ENCODE measurements at regions not wholly inside any gene's neighbourhood (a gene's known extent, or its start where the extent isn't known, plus 50 kb on each side); places are given as distances from the start of the nearest gene placed in this dataset.

DNA sequence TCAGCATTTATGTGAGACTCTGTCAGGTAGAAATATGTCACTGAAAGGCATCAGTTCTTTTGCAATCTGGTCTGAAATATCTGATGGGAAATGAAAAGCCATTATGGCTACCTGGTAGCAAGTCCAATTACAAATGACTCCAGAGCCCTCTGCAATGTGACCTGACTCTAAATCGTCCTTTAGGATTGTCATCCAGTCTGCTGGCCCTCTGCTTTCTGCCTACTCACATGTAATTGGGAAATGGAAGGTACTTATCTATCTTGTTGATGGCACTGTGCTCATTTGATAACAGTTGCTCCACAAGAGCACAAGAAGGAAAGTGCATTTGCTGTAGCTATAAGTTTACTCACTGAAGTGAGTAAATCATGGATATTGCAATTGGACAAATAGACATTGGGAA lies 799.8 kb downstream of the RAPGEF2 start:
- Histone ChIP-seq H3K4me1 (no peaks in the 10 kb centered on the region), H3K27me3 (replicated peaks; ENCODE audit: control insufficient read depth, insufficient read depth, low read length) (no peaks in the 10 kb centered on the region), H3K36me3 (ENCODE audit: control insufficient read depth, insufficient read depth, low read length) (no peaks in the 10 kb centered on the region), H3K4me3 (ENCODE audit: low read depth, low read length) (no peak overlapping the region), H3K9me3 (no peaks in the 10 kb centered on the region)
- Mint-ChIP-seq H3K36me3 (ENCODE audit: insufficient read depth, unreplicated experiment) (no peaks in the 10 kb centered on the region), H3K27me3 (ENCODE audit: insufficient read depth, unreplicated experiment) (peaks cover 4% of the 10 kb centered on the region), H3K4me1 (ENCODE audit: low read depth, unreplicated experiment) (no peaks in the 10 kb centered on the region), H3K9me3 (ENCODE audit: unreplicated experiment) (no peaks in the 10 kb centered on the region), H3K4me3 (ENCODE audit: unreplicated experiment) (no peak overlapping the region), H3K27ac (ENCODE audit: unreplicated experiment) (no peak overlapping the region)
- intact Hi-C loops (cut with micrococcal nuclease; ENCODE audit: unreplicated experiment): no loop called here
- no peak for TF ChIP-seq CTCF (IDR thresholded peaks at IDR 0.05; ENCODE audit: insufficient read depth in 1 of 2, low read depth in 1 of 2, low read length in 1 of 2, severe bottlenecking in 1 of 2, unreplicated experiment in 1 of 2)
- no TSS peak for BruUV-seq (replicated peaks)
- DNase-seq: no peak
- POLR2A ChIA-PET: no interaction called here
- CTCF ChIA-PET: no interaction called here

DNA sequence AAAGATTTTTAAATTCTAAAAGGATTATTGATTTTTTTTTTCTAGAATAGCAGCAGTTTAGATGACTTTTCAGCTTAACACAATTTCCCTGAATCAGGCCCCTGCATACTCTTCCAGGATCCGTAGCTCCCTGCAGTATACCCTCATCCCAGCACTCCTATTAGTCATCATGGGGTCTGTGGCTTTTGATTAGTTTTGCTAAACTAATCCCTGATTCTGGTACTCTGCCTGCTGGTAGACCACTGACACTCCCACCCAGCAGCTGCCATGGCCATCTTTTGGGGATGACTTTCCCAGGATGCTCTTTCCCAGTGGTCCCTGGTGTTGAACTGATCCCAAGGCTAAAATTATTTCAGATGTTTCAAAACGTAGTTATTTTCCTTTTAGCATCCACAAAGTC lies 802.0 kb downstream of the RAPGEF2 start:
- no peaks in the 10 kb centered on the region for H3K4me1 ChIP-seq
- no peaks in the 10 kb centered on the region for H3K36me3 Mint-ChIP-seq (ENCODE audit: insufficient read depth, unreplicated experiment)
- no peaks in the 10 kb centered on the region for H3K36me3 ChIP-seq (ENCODE audit: control insufficient read depth, insufficient read depth, low read length)
- POLR2A ChIA-PET: no interaction called here
- no peaks in the 10 kb centered on the region for H3K9me3 ChIP-seq
- no peaks in the 10 kb centered on the region for H3K4me1 Mint-ChIP-seq (ENCODE audit: low read depth, unreplicated experiment)
- H3K9me3 Mint-ChIP-seq (ENCODE audit: unreplicated experiment): no peaks in the 10 kb centered on the region
- no peak overlapping the region for H3K4me3 ChIP-seq (ENCODE audit: low read depth, low read length)
- intact Hi-C loops (cut with micrococcal nuclease; ENCODE audit: unreplicated experiment): no loop called here
- H3K27ac Mint-ChIP-seq (ENCODE audit: unreplicated experiment): no peak overlapping the region
- CTCF ChIA-PET: no interaction called here
- no peak overlapping the region for H3K4me3 Mint-ChIP-seq (ENCODE audit: unreplicated experiment)
- no peaks in the 10 kb centered on the region for H3K27me3 Mint-ChIP-seq (ENCODE audit: insufficient read depth, unreplicated experiment)
- no TSS peak for BruUV-seq (replicated peaks)
- no peak for DNase-seq
- no peak for TF ChIP-seq CTCF (IDR thresholded peaks at IDR 0.05; ENCODE audit: insufficient read depth in 1 of 2, low read depth in 1 of 2, low read length in 1 of 2, severe bottlenecking in 1 of 2, unreplicated experiment in 1 of 2)
- no peaks in the 10 kb centered on the region for H3K27me3 ChIP-seq (replicated peaks; ENCODE audit: control insufficient read depth, insufficient read depth, low read length)

GRCh38 chr4:159906051-159906450 lies 803.2 kb downstream of the RAPGEF2 start:
- Histone ChIP-seq H3K36me3 (ENCODE audit: control insufficient read depth, insufficient read depth, low read length) (no peaks in the 10 kb centered on the region), H3K4me3 (ENCODE audit: low read depth, low read length) (no peak overlapping the region), H3K4me1 (no peaks in the 10 kb centered on the region), H3K9me3 (no peaks in the 10 kb centered on the region), H3K27me3 (replicated peaks; ENCODE audit: control insufficient read depth, insufficient read depth, low read length) (no peaks in the 10 kb centered on the region)
- Mint-ChIP-seq H3K4me3 (ENCODE audit: unreplicated experiment) (no peak overlapping the region), H3K27me3 (ENCODE audit: insufficient read depth, unreplicated experiment) (no peaks in the 10 kb centered on the region), H3K27ac (ENCODE audit: unreplicated experiment) (no peak overlapping the region), H3K36me3 (ENCODE audit: insufficient read depth, unreplicated experiment) (no peaks in the 10 kb centered on the region), H3K4me1 (ENCODE audit: low read depth, unreplicated experiment) (no peaks in the 10 kb centered on the region), H3K9me3 (ENCODE audit: unreplicated experiment) (no peaks in the 10 kb centered on the region)
- intact Hi-C loops (cut with micrococcal nuclease; ENCODE audit: unreplicated experiment): no loop called here
- ChIA-PET POLR2A (no interaction called here), CTCF (no interaction called here)
- BruUV-seq (replicated peaks): no TSS peak
- DNase-seq: no peak
- no peak for TF ChIP-seq CTCF (IDR thresholded peaks at IDR 0.05; ENCODE audit: insufficient read depth in 1 of 2, low read depth in 1 of 2, low read length in 1 of 2, severe bottlenecking in 1 of 2, unreplicated experiment in 1 of 2)

Measured in Caco-2 (cell line).